SU-DHL-6 (cell line): ENCODE measurements at regions not wholly inside any gene's neighbourhood (a gene's known extent, or its start where the extent isn't known, plus 50 kb on each side); places are given as distances from the start of the nearest gene placed in this dataset.

ENCODE experiments used
- CTCF ChIP-seq: fragments of 200-600 bp; sonication (generic); IDR thresholded peaks from one replicate; pipeline ENCODE4 v1.5.1; 2017; ENCODE audit warnings: antibody characterized with exemption, mild to moderate bottlenecking, low read length, moderate library complexity; ENCODE audit not compliant: insufficient read depth, poor library complexity, severe bottlenecking
- EZH2phosphoT487 ChIP-seq: fragments of 200-600 bp; sonication (generic), shearing (Covaris generic); conservative IDR thresholded peaks from 2 replicates; pipeline ENCODE4 v1.6.1; 2018; ENCODE audit warnings: mild to moderate bottlenecking, antibody characterized with exemption, low read length, moderate library complexity, mixed read lengths

GRCh38 chr5:91639744-91640143 is 256.6 kb upstream of the ARRDC3 start:
- TF ChIP-seq CTCF (no peak), EZH2phosphoT487 (no peak)
